Activated B cell treated with CpG ODN at 0.5 μM for 24 hours (primary cell): ENCODE measurements at regions not wholly inside any gene's neighbourhood (a gene's known extent, or its start where the extent isn't known, plus 50 kb on each side); places are given as distances from the start of the nearest gene placed in this dataset.

Source experiments
- ATAC-seq: fragments of 200-7000 bp; cut with Tn5 transposase; one replicate; pipeline ENCODE4 v1.10.0; 2021; ENCODE audit warnings: low read depth, mild to moderate bottlenecking, moderate library complexity
- CTCF ChIA-PET: fragments of 350-600 bp; sonication (Branson Sonifier 250); formaldehyde crosslinking; loops from one replicate; lab custom pipeline; 2021; ENCODE audit warnings: antibody characterized with exemption; lab: Charles Lee
- POLR2A ChIA-PET: fragments of 350-600 bp; sonication (Branson Sonifier 250); formaldehyde crosslinking; loops from one replicate; lab custom pipeline; 2021; ENCODE audit warnings: antibody characterized with exemption; lab: Charles Lee
- DNase-seq: peaks from one replicate; pipeline ENCODE4 v3.0.0; 2022
- H3K27ac Mint-ChIP-seq: one replicate; pipeline ENCODE4 v1.8.0; 2020; ENCODE audit warnings: mixed read lengths
- H3K27me3 Mint-ChIP-seq: one replicate; pipeline ENCODE4 v1.8.0; 2021; ENCODE audit warnings: mixed read lengths
- H3K36me3 Mint-ChIP-seq: one replicate; pipeline ENCODE4 v1.8.0; 2021; ENCODE audit warnings: low read depth, mixed read lengths
- H3K4me1 Mint-ChIP-seq: one replicate; pipeline ENCODE4 v1.8.0; 2021; ENCODE audit warnings: mixed read lengths
- H3K4me3 Mint-ChIP-seq: one replicate; pipeline ENCODE4 v1.8.0; 2020; ENCODE audit warnings: mild to moderate bottlenecking, mixed read lengths
- H3K9me3 Mint-ChIP-seq: one replicate; pipeline ENCODE4 v1.8.0; 2020; ENCODE audit warnings: mixed read lengths
- CTCF ChIP-seq: fragments of 200-600 bp; IDR thresholded peaks from one replicate; pipeline ENCODE4 v1.8.0; 2022; ENCODE audit warnings: antibody characterized with exemption, mild to moderate bottlenecking
- intact Hi-C: fragments of 100-400 bp; cut with micrococcal nuclease; formaldehyde crosslinking; loops from one replicate; pipeline ENCODE4 v1.15.1; 2024

GRCh38 chr1:18569251-18569650 is 61.4 kb upstream of the PAX7 start:
- H3K4me3 Mint-ChIP-seq: no peak overlapping the region
- no peak overlapping the region for H3K27ac Mint-ChIP-seq
- ATAC-seq: no peak
- CTCF ChIA-PET: no interaction called here
- no peak for DNase-seq
- H3K27me3 Mint-ChIP-seq: peaks cover 17% of the 10 kb centered on the region
- no peaks in the 10 kb centered on the region for H3K36me3 Mint-ChIP-seq
- H3K4me1 Mint-ChIP-seq: peaks cover 13% of the 10 kb centered on the region
- POLR2A ChIA-PET: no interaction called here
- no peak for TF ChIP-seq CTCF
- intact Hi-C loops: no loop called here
- H3K9me3 Mint-ChIP-seq: no peaks in the 10 kb centered on the region

- no peak for TF ChIP-seq CTCF
- Mint-ChIP-seq H3K27me3 (peaks cover 17% of the 10 kb centered on the region), H3K4me1 (peaks cover 13% of the 10 kb centered on the region), H3K27ac (no peak overlapping the region), H3K9me3 (no peaks in the 10 kb centered on the region), H3K36me3 (no peaks in the 10 kb centered on the region), H3K4me3 (no peak overlapping the region)
- intact Hi-C loops: no loop called here
- ATAC-seq: no peak
- CTCF ChIA-PET: no interaction called here
- no peak for DNase-seq
- POLR2A ChIA-PET: no interaction called here
Observed at GRCh38 chr1:18569811-18570545, 60.7 kb upstream of the PAX7 start.

- POLR2A ChIA-PET: no interaction called here
- CTCF ChIA-PET: interaction anchor here (1.2 kb wide), 1 partner anchor 10 kb away, joined by 3 read pairs; no protein-coding TSS in a partner anchor
- no peak for ATAC-seq
- peaks cover 13% of the 10 kb centered on the region for H3K27me3 Mint-ChIP-seq
- intact Hi-C loops: no loop called here
- TF ChIP-seq CTCF: no peak
- DNase-seq: no peak
- H3K9me3 Mint-ChIP-seq: no peaks in the 10 kb centered on the region
- H3K4me1 Mint-ChIP-seq: peaks cover 13% of the 10 kb centered on the region
- H3K36me3 Mint-ChIP-seq: no peaks in the 10 kb centered on the region
- no peak overlapping the region for H3K27ac Mint-ChIP-seq
- no peak overlapping the region for H3K4me3 Mint-ChIP-seq
Observed at GRCh38 chr1:18571275-18571674, 59.4 kb upstream of the PAX7 start.

DNA sequence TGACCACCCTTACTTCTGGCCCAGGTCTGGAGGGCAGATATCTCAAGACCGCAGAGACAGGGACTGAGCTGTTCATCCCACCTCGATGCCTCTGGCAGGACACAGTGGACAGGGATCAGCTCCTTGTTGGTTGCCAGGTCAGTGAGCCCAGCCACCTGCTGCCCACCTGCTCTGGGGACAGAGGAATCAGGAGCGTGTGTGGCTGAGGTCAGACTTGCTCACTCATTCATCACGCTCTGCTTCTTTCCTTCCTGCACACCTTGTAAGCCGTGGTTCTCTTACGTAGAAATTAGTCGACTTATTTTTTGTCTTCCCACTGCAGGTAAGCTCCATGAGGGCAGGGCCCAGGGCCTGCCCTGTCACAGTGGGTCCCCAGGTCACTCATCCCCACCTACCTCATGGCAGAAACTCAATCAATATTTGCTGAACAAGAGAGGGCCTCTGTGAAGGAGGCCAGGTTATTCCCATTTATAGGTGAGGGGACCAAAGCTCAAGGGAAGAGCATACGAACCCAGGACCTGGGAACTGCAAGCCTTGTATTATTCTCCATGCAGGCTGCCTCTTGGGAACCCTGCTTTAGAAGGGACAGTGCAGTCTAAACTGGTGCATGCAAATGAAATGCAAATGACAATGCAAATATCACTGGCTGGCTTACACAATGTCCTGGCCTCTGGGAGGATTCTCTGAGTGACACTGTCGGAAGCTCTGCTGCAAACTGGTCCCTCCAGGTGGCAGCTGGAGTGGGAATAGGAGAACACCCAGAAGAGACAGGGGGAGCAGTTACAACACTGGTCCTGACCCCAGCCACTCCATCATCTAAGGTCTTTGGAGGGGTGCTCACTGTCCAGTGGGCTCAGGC is 58.4 kb upstream of the PAX7 start:
- no peaks in the 10 kb centered on the region for H3K36me3 Mint-ChIP-seq
- H3K4me3 Mint-ChIP-seq: no peak overlapping the region
- ATAC-seq (no peak), DNase-seq (no peak)
- peaks cover 17% of the 10 kb centered on the region for H3K27me3 Mint-ChIP-seq
- TF ChIP-seq CTCF: no peak
- ChIA-PET POLR2A (no interaction called here), CTCF (interaction anchor here (1.2 kb wide), 1 partner anchor 9 kb away, joined by 3 read pairs; no protein-coding TSS in a partner anchor)
- H3K9me3 Mint-ChIP-seq: no peaks in the 10 kb centered on the region
- H3K27ac Mint-ChIP-seq: no peak overlapping the region
- intact Hi-C loops: no loop called here
- peaks cover 13% of the 10 kb centered on the region for H3K4me1 Mint-ChIP-seq

DNA sequence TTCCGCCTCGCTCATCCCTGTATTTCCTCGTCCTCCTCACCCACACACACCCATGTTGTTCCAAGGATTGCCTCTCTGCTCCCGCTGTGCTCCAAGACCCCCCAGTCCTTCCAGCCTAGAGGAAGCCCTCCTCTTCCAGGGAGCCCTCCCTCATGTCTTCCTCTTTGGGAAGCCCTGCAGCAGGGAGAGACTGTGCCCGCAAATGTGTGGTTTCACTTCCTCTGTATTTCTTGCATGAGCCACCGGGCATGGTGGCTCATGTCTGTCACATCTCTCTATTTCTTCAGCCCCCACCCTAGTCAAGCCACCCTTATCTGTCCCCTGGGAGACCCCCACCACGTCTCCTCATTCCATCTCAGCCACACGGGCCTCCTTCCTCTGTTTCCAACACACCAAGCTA is 57.5 kb upstream of the PAX7 start:
- Mint-ChIP-seq H3K9me3 (no peaks in the 10 kb centered on the region), H3K36me3 (no peaks in the 10 kb centered on the region), H3K4me1 (peaks cover 13% of the 10 kb centered on the region), H3K27me3 (peaks cover 17% of the 10 kb centered on the region), H3K27ac (no peak overlapping the region), H3K4me3 (no peak overlapping the region)
- intact Hi-C loops: no loop called here
- POLR2A ChIA-PET: no interaction called here
- DNase-seq (no peak), ATAC-seq (no peak)
- CTCF ChIA-PET: no interaction called here
- no peak for TF ChIP-seq CTCF
